Chondrocyte (in vitro differentiated cells): ENCODE measurements at regions not wholly inside any gene's neighbourhood (a gene's known extent, or its start where the extent isn't known, plus 50 kb on each side); places are given as distances from the start of the nearest gene placed in this dataset.

Source experiments
- DNase-seq: peaks from one replicate; pipeline ENCODE4 v3.0.0; 2021; ENCODE audit warnings: mixed read lengths, low spot score
- H3K27ac Mint-ChIP-seq: one replicate; pipeline ENCODE4 v1.8.0; 2021; ENCODE audit warnings: mild to moderate bottlenecking, moderate library complexity, mixed read lengths; ENCODE audit not compliant: unreplicated experiment
- H3K27me3 Mint-ChIP-seq: 2 replicates; pipeline ENCODE4 v1.8.0; 2021; ENCODE audit warnings: low read depth, mixed read lengths
- H3K36me3 Mint-ChIP-seq: 2 replicates; pipeline ENCODE4 v1.8.0; 2021; ENCODE audit warnings: low read depth, mixed read lengths
- H3K4me1 Mint-ChIP-seq: 2 replicates; pipeline ENCODE4 v1.8.0; 2021; ENCODE audit warnings: low read depth, mild to moderate bottlenecking, mixed read lengths
- H3K4me3 Mint-ChIP-seq: one replicate; pipeline ENCODE4 v1.8.0; 2021; ENCODE audit warnings: mild to moderate bottlenecking, moderate library complexity, mixed read lengths; ENCODE audit not compliant: unreplicated experiment
- H3K9me3 Mint-ChIP-seq: 2 replicates; pipeline ENCODE4 v1.8.0; 2021; ENCODE audit warnings: low read depth, mixed read lengths
- CTCF ChIP-seq: fragments of 200-600 bp; sonication (generic); IDR thresholded peaks from 2 replicates; pipeline ENCODE4 v1.5.0; 2021; ENCODE audit warnings: antibody characterized with exemption, mild to moderate bottlenecking, moderate library complexity

DNA sequence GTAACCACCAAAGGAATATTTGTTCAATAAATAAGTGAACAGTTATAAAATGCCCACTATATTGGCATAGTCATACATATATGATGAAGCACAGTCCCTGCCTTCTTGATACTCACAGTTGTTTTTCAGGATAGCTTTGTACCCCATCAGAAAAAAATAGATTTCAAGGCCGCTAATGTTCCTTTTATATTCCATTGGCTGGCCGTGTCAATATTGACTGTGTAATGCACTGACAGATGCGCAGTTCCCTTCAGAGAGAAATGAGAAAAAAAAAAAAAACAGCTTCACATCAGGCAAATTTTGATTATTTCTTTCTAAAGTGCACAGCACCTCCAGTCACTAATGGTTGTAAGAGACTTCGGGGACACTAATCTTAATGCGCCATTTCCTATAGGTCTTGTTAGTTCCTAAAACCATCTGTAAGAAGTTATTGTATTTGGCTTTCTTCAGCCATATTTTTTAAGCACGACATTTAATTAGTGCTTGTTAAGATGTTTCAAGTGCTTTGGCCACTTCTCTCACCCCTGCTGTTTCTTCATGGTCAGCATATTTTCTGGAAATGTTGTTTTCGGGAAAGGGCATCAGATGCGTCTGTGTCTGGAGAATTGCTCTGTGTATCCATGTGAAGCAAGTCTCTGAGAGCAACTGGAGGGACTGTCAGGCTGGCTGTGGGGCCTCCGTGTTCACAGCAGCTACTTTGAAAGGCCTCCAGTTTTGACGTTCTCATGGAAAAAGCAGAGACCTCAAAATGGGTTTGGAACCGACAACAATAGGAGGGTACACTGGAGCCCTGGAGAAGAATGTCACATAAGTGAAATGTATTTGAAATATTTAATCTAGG, 378.3 kb downstream of the MTX2 start:
- no peak for TF ChIP-seq CTCF
- DNase-seq = no peak
- Mint-ChIP-seq H3K4me1 (no peaks in the 10 kb centered on the region), H3K4me3 (no peak overlapping the region), H3K27me3 (peaks cover 65% of the 10 kb centered on the region), H3K27ac (no peak overlapping the region), H3K9me3 (no peaks in the 10 kb centered on the region), H3K36me3 (no peaks in the 10 kb centered on the region)

GRCh38 chr2:176648700-176649297, 379.6 kb downstream of the MTX2 start:
- no peak overlapping the region for H3K4me3 Mint-ChIP-seq
- no peak for TF ChIP-seq CTCF
- no peaks in the 10 kb centered on the region for H3K36me3 Mint-ChIP-seq
- H3K27me3 Mint-ChIP-seq = peaks cover 57% of the 10 kb centered on the region
- DNase-seq = no peak
- H3K27ac Mint-ChIP-seq = no peak overlapping the region
- H3K9me3 Mint-ChIP-seq = no peaks in the 10 kb centered on the region
- no peaks in the 10 kb centered on the region for H3K4me1 Mint-ChIP-seq

- Mint-ChIP-seq H3K36me3 (no peaks in the 10 kb centered on the region), H3K4me3 (no peak overlapping the region), H3K9me3 (no peaks in the 10 kb centered on the region), H3K27ac (no peak overlapping the region), H3K4me1 (no peaks in the 10 kb centered on the region), H3K27me3 (peaks cover 48% of the 10 kb centered on the region)
- peak; percentile 36 for TF ChIP-seq CTCF
- DNase-seq = no peak
Measured at GRCh38 chr2:176650104-176650837, 381.0 kb downstream of the MTX2 start.

DNA sequence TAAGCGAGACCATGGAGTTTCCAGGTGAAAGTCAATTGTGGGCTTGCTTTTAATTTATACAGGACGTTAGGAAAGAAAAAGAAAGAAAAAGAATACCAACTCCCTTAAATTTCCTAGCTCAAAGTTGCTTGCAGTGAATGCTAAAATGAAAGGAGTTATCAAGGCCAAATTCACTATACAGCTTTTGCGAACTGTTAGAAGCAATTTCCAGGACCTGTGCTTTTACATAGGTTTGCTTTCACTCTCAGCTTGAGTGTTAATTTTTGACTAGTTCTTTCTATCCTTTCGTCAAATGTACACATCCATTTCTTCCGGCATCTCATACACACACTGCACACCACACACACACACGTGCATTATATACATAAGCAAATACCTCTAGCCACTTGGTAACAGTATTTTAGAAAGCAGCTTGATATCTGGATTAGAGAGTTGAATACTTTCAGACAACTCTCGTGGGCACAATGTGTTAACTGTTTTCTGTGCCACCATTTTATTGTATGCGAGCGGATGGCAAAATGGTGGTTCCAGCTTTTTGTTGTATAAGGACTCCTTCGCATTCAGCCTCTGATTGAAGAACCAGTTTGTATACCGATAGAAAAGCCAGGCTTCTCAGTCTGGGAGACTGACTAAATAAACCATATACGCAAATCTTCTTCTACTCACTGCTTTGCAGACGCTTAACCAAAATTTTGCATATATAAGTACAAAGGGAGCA, 381.8 kb downstream of the MTX2 start:
- no peak for TF ChIP-seq CTCF
- Mint-ChIP-seq H3K27me3 (peaks cover 51% of the 10 kb centered on the region), H3K9me3 (no peaks in the 10 kb centered on the region), H3K4me1 (no peaks in the 10 kb centered on the region), H3K36me3 (no peaks in the 10 kb centered on the region), H3K27ac (no peak overlapping the region), H3K4me3 (no peak overlapping the region)
- no peak for DNase-seq
